Neutrophil (primary cell): ENCODE measurements at regions not wholly inside any gene's neighbourhood (a gene's known extent, or its start where the extent isn't known, plus 50 kb on each side); places are given as distances from the start of the nearest gene placed in this dataset.

Experiments used
- H3K27ac ChIP-seq: fragments of 200-600 bp; sonication (generic); 2 replicates; pipeline ENCODE4 v1.5.1; 2016; ENCODE audit warnings: mild to moderate bottlenecking, moderate library complexity
- H3K27me3 ChIP-seq: fragments of 200-600 bp; sonication (generic); 2 replicates; pipeline ENCODE4 v1.6.0; 2016; ENCODE audit warnings: mild to moderate bottlenecking
- H3K36me3 ChIP-seq: fragments of 200-600 bp; sonication (generic); 2 replicates; pipeline ENCODE4 v1.5.1; 2017
- H3K4me1 ChIP-seq, 2 experiments: fragments of 200-600 bp in 1 of 2; sonication (generic) in 1 of 2; 1 replicate in 1 of 2; 2 replicates in 1 of 2; pipeline versions ENCODE4 v1.5.1 to v1.6.1; 2013 to 2016; ENCODE audit warnings: low read depth in 1 of 2, low read length in 1 of 2, mild to moderate bottlenecking in 1 of 2, moderate library complexity in 1 of 2; ENCODE audit not compliant: control insufficient read depth in 1 of 2, insufficient read depth in 1 of 2
- H3K4me3 ChIP-seq, 2 experiments: fragments of 200-600 bp in 1 of 2; sonication (generic) in 1 of 2; 1 replicate in 1 of 2; 2 replicates in 1 of 2; pipeline ENCODE4 v1.5.1; 2013 to 2016; ENCODE audit warnings: low read depth in 1 of 2, low read length in 1 of 2, mild to moderate bottlenecking in 1 of 2, moderate library complexity in 1 of 2
- H3K9me3 ChIP-seq: fragments of 200-600 bp; sonication (generic); 2 replicates; pipeline ENCODE4 v1.5.1; 2016
- CTCF ChIP-seq: fragments of 200-600 bp; sonication (generic); IDR thresholded peaks from 2 replicates; pipeline ENCODE4 v1.5.1; 2016; ENCODE audit warnings: antibody characterized with exemption

GRCh38 chr9:105880517-105880916 lies 186.2 kb downstream of the TMEM38B start:
- no peak overlapping the region for H3K4me3 ChIP-seq
- no peaks in the 10 kb centered on the region for H3K9me3 ChIP-seq
- no peaks in the 10 kb centered on the region for H3K36me3 ChIP-seq
- no peak overlapping the region for H3K27ac ChIP-seq
- H3K27me3 ChIP-seq: no peaks in the 10 kb centered on the region
- TF ChIP-seq CTCF: no peak
- no peaks in the 10 kb centered on the region for H3K4me1 ChIP-seq

- H3K27ac ChIP-seq: no peak overlapping the region
- H3K4me1 ChIP-seq: no peaks in the 10 kb centered on the region
- no peak overlapping the region for H3K4me3 ChIP-seq
- H3K36me3 ChIP-seq: no peaks in the 10 kb centered on the region
- no peak for TF ChIP-seq CTCF
- H3K9me3 ChIP-seq: no peaks in the 10 kb centered on the region
- H3K27me3 ChIP-seq: no peaks in the 10 kb centered on the region
These were observed 186.7 kb downstream of the TMEM38B start for GRCh38 chr9:105881021-105881420.

GRCh38 chr9:105881654-105882349 lies 187.5 kb downstream of the TMEM38B start:
- peak; percentile 50 for TF ChIP-seq CTCF
- Histone ChIP-seq H3K4me1 (no peaks in the 10 kb centered on the region), H3K27me3 (no peaks in the 10 kb centered on the region), H3K36me3 (no peaks in the 10 kb centered on the region), H3K4me3 (no peak overlapping the region), H3K27ac (no peak overlapping the region), H3K9me3 (no peaks in the 10 kb centered on the region)

- no peak overlapping the region for H3K27ac ChIP-seq
- H3K9me3 ChIP-seq: no peaks in the 10 kb centered on the region
- no peaks in the 10 kb centered on the region for H3K4me1 ChIP-seq
- no peaks in the 10 kb centered on the region for H3K36me3 ChIP-seq
- no peak overlapping the region for H3K4me3 ChIP-seq
- no peak for TF ChIP-seq CTCF
- no peaks in the 10 kb centered on the region for H3K27me3 ChIP-seq
These were observed 189.5 kb downstream of the TMEM38B start for GRCh38 chr9:105883847-105884246.

GRCh38 chr9:105884416-105884815 lies 190.1 kb downstream of the TMEM38B start:
- H3K4me3 ChIP-seq: no peak overlapping the region
- no peaks in the 10 kb centered on the region for H3K9me3 ChIP-seq
- no peak overlapping the region for H3K27ac ChIP-seq
- no peaks in the 10 kb centered on the region for H3K27me3 ChIP-seq
- H3K4me1 ChIP-seq: no peaks in the 10 kb centered on the region
- no peaks in the 10 kb centered on the region for H3K36me3 ChIP-seq
- TF ChIP-seq CTCF: no peak
